PC-9 (cell line): ENCODE measurements at regions not wholly inside any gene's neighbourhood (a gene's known extent, or its start where the extent isn't known, plus 50 kb on each side); places are given as distances from the start of the nearest gene placed in this dataset.

Source experiments
- BruUV-seq: library from RNA; stranded (reverse); fragments of 400-500 nt; replicated peaks from 2 replicates; lab custom pipeline; 2021; lab: Mats Ljungman, UMichigan
- CTCF ChIA-PET: fragments of 300-600 bp; sonication (Branson Sonifier 250); formaldehyde crosslinking; loops from one replicate; lab custom pipeline; 2022; ENCODE audit warnings: antibody characterized with exemption; lab: Charles Lee
- POLR2A ChIA-PET: fragments of 300-600 bp; sonication (Branson Sonifier 250); formaldehyde crosslinking; loops from one replicate; lab custom pipeline; 2022; ENCODE audit warnings: antibody characterized with exemption; ENCODE audit not compliant: unreplicated experiment; lab: Charles Lee
- DNase-seq, 2 experiments: peaks; one replicate each; pipeline versions ENCODE4 v3.0.0 to v3.0.0-alpha.2; 2015 to 2022; ENCODE audit warnings: mixed read lengths in 1 of 2
- H2AFZ ChIP-seq: fragments of 200-600 bp; sonication (generic); 2 replicates; pipeline ENCODE4 v1.8.1; 2017; ENCODE audit warnings: antibody characterized with exemption
- H3F3A ChIP-seq: fragments of 200-600 bp; sonication (generic); 2 replicates; pipeline ENCODE4 v1.8.1; 2017; ENCODE audit warnings: antibody characterized with exemption, mild to moderate bottlenecking, low read depth; ENCODE audit not compliant: insufficient read depth
- H3K27ac ChIP-seq: fragments of 200-600 bp; sonication (generic); 2 replicates; pipeline ENCODE4 v1.6.1; 2016; ENCODE audit warnings: mixed run types
- H3K27me3 ChIP-seq: fragments of 200-600 bp; sonication (generic); 2 replicates; pipeline ENCODE4 v1.6.1; 2016; ENCODE audit warnings: low read depth, mixed run types; ENCODE audit not compliant: insufficient read depth
- H3K36me3 ChIP-seq: fragments of 200-600 bp; sonication (generic); 2 replicates; pipeline ENCODE4 v1.6.1; 2016; ENCODE audit warnings: low read depth, mixed run types
- H3K4me1 ChIP-seq: fragments of 200-600 bp; sonication (generic); replicated peaks from 2 replicates; pipeline ENCODE4 v1.6.1; 2016; ENCODE audit warnings: mixed run types; ENCODE audit not compliant: insufficient read depth
- H3K4me2 ChIP-seq: fragments of 200-600 bp; sonication (generic); 2 replicates; pipeline ENCODE4 v1.6.1; 2017; ENCODE audit warnings: mixed run types
- H3K4me3 ChIP-seq: fragments of 200-600 bp; sonication (generic); 2 replicates; pipeline ENCODE4 v1.6.1; 2016; ENCODE audit warnings: mixed run types
- H3K79me2 ChIP-seq: fragments of 200-600 bp; sonication (generic); 2 replicates; pipeline ENCODE4 v1.6.1; 2017; ENCODE audit warnings: low read depth, mixed run types
- H3K9me2 ChIP-seq: fragments of 200-600 bp; sonication (generic); 2 replicates; pipeline ENCODE4 v1.8.1; 2017; ENCODE audit warnings: mild to moderate bottlenecking; ENCODE audit not compliant: insufficient read depth
- H3K9me3 ChIP-seq: fragments of 200-600 bp; sonication (generic); 2 replicates; pipeline ENCODE4 v1.8.1; 2016; ENCODE audit warnings: low read depth; ENCODE audit not compliant: insufficient read depth
- H4K20me1 ChIP-seq: fragments of 200-600 bp; sonication (generic); 2 replicates; pipeline ENCODE4 v1.8.1; 2017; ENCODE audit not compliant: insufficient read depth
- EZH2 ChIP-seq: fragments of 200-600 bp; sonication (generic); IDR thresholded peaks from 2 replicates; pipeline ENCODE4 v1.8.0; 2017; ENCODE audit warnings: antibody characterized with exemption, low read depth
- intact Hi-C: fragments of 100-400 bp; cut with micrococcal nuclease; formaldehyde crosslinking; loops from one replicate; pipeline ENCODE4 v1.10.0; 2022; ENCODE audit not compliant: unreplicated experiment
- TF ChIP-seq, protein P1 (sequence below): fragments of 200-600 bp; sonication (generic); conservative IDR thresholded peaks from 2 replicates; pipeline ENCODE4 v1.6.1; 2017; ENCODE audit warnings: mixed run types, antibody characterized with exemption, mild to moderate bottlenecking, moderate library complexity

DNA sequence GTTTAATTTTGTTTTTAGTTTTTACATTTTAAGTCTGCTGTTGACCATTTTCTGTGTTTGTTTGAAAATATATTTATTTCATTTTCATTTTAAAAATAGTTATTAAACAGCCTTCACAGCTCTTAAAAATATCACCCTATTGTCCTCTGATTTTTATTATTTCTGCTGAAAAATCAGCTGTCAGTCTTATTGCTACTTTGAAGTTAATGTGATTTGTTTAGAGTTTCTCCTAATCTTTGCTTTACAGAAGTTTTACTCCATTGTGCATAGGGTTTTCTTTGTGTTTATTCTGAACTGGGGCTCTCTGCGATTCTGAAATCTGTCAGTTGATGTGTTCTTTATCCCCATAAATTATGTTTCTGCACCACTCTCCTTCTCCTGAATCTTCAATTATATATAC lies 486.3 kb downstream of the SOX5 start:
- POLR2A ChIA-PET: no interaction called here
- Histone ChIP-seq H3K36me3 (no peaks in the 10 kb centered on the region), H3F3A (no peaks in the 10 kb centered on the region), H3K4me1 (no peaks in the 10 kb centered on the region), H3K9me3 (no peaks in the 10 kb centered on the region; the same call in 1 of the 2 replicates), H3K27ac (no peak overlapping the region), H3K27me3 (no peaks in the 10 kb centered on the region), H3K4me2 (no peak overlapping the region), H2AFZ (no peak overlapping the region), H3K79me2 (no peaks in the 10 kb centered on the region), H3K9me2 (no peaks in the 10 kb centered on the region), H4K20me1 (no peaks in the 10 kb centered on the region), H3K4me3 (no peak overlapping the region; the same call in 1 of the 2 replicates)
- BruUV-seq: no TSS peak
- CTCF ChIA-PET: no interaction called here
- TF ChIP-seq, protein P1, sequence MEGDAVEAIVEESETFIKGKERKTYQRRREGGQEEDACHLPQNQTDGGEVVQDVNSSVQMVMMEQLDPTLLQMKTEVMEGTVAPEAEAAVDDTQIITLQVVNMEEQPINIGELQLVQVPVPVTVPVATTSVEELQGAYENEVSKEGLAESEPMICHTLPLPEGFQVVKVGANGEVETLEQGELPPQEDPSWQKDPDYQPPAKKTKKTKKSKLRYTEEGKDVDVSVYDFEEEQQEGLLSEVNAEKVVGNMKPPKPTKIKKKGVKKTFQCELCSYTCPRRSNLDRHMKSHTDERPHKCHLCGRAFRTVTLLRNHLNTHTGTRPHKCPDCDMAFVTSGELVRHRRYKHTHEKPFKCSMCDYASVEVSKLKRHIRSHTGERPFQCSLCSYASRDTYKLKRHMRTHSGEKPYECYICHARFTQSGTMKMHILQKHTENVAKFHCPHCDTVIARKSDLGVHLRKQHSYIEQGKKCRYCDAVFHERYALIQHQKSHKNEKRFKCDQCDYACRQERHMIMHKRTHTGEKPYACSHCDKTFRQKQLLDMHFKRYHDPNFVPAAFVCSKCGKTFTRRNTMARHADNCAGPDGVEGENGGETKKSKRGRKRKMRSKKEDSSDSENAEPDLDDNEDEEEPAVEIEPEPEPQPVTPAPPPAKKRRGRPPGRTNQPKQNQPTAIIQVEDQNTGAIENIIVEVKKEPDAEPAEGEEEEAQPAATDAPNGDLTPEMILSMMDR: no peak
- TF ChIP-seq EZH2: no peak
- intact Hi-C loops: no loop called here
- no peak for DNase-seq

DNA sequence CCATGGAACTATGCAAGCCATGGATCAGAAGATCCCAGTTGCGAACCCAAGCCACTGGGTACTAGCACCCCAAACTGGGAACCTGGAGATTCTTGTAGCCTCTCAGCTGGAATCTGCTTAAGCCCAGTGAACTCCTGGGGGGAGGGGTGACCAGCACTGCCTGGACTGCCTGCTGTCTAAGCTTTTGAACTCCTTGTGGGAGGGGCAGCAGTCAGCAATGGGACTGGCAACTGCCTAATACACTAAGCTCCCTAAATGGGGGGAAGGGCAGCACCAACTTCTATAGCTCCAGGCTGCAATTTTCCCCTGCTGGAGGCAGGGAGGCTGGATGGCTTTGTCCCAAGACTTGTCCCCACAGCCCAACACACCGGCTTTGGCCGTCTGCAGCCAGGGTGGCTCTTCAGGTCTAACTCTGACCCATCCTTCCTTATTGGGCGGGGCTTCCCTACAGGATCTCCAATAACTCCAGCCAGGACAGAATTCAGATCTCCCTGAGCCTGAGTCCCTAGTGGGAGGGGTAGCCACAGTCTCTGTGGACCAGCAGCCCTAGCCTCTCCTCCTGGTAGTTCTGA lies 485.1 kb downstream of the SOX5 start:
- no peak overlapping the region for H3K27ac ChIP-seq
- no peaks in the 10 kb centered on the region for H3K36me3 ChIP-seq
- intact Hi-C loops: no loop called here
- H3K4me1 ChIP-seq: no peaks in the 10 kb centered on the region
- no peaks in the 10 kb centered on the region for H4K20me1 ChIP-seq
- no peak overlapping the region for H2AFZ ChIP-seq
- no peak overlapping the region for H3K4me2 ChIP-seq
- no peak for DNase-seq
- H3K79me2 ChIP-seq: no peaks in the 10 kb centered on the region
- no peak overlapping the region for H3K4me3 ChIP-seq
- POLR2A ChIA-PET: no interaction called here
- TF ChIP-seq EZH2: no peak
- TF ChIP-seq, protein P1: no peak
- no TSS peak for BruUV-seq
- no peaks in the 10 kb centered on the region for H3K27me3 ChIP-seq
- H3F3A ChIP-seq: no peaks in the 10 kb centered on the region
- H3K9me2 ChIP-seq: no peaks in the 10 kb centered on the region
- CTCF ChIA-PET: no interaction called here
- H3K9me3 ChIP-seq: no peaks in the 10 kb centered on the region; the same call in 1 of the 2 replicates

DNA sequence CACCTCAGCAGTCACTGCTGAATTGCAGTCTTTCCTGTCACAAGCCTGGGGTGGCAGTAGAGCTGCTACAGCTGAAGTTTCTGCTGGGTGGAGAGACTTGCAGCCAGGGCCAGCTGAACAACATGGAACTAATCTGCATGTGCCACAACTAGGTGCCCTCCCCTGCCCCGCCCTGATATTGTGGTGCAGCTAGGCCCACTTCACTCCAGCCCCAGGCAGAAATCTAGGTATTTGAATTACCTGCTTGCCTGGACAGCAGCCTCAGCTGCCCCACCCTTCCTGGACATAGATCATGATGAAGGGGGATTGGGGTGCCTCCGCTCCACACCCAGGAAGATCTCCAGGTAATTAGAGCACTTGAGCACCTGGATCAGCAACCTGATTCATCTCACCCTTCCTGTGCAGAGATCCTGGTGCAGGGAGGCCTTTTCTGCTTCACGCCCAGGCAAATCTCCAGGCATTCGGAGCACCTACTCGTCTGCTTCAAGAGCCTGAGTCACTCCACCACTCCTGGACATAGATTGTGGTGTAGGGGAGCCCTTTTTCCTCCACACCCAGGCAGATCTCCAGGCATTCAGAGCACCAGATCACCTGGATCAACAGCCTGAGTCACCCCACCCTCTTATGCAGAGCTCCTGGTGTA lies 477.0 kb downstream of the SOX5 start:
- intact Hi-C loops: no loop called here
- ChIA-PET CTCF (no interaction called here), POLR2A (no interaction called here)
- no TSS peak for BruUV-seq
- H3K27me3 ChIP-seq: no peaks in the 10 kb centered on the region
- no peaks in the 10 kb centered on the region for H3F3A ChIP-seq
- H3K4me1 ChIP-seq: no peaks in the 10 kb centered on the region
- no peaks in the 10 kb centered on the region for H3K36me3 ChIP-seq
- no peaks in the 10 kb centered on the region for H3K79me2 ChIP-seq
- H2AFZ ChIP-seq: no peak overlapping the region
- TF ChIP-seq, protein P1: no peak
- no peak for TF ChIP-seq EZH2
- DNase-seq: no peak
- no peaks in the 10 kb centered on the region for H3K9me2 ChIP-seq
- no peak overlapping the region for H3K4me3 ChIP-seq
- H3K27ac ChIP-seq: no peak overlapping the region
- no peaks in the 10 kb centered on the region for H3K9me3 ChIP-seq
- no peaks in the 10 kb centered on the region for H4K20me1 ChIP-seq
- H3K4me2 ChIP-seq: no peak overlapping the region
